Mesenchymal stem cell (in vitro differentiated cells and primary cell): ENCODE measurements at regions not wholly inside any gene's neighbourhood (a gene's known extent, or its start where the extent isn't known, plus 50 kb on each side); places are given as distances from the start of the nearest gene placed in this dataset.

Source experiments
- DNase-seq: peaks from one replicate; pipeline ENCODE4 v3.0.0-alpha.2; 2013
- H2AFZ ChIP-seq: one replicate; pipeline ENCODE4 v1.6.1; 2013; ENCODE audit warnings: low read depth, mild to moderate bottlenecking, control low read depth, inconsistent platforms, low read length, moderate library complexity
- H2AK5ac ChIP-seq: 2 replicates; pipeline ENCODE4 v1.6.1; 2013; ENCODE audit warnings: low read length, moderate library complexity, mild to moderate bottlenecking, inconsistent platforms; ENCODE audit not compliant: severe bottlenecking
- H2BK120ac ChIP-seq: one replicate; pipeline ENCODE4 v1.6.1; 2013; ENCODE audit warnings: low read depth, mild to moderate bottlenecking, inconsistent platforms, low read length, moderate library complexity
- H2BK12ac ChIP-seq, 2 experiments: one replicate each; pipeline ENCODE4 v1.6.1; 2013; ENCODE audit warnings: inconsistent platforms in 2 of 2, low read length in 2 of 2, mild to moderate bottlenecking in 2 of 2, moderate library complexity in 2 of 2, control low read depth in 1 of 2
- H2BK15ac ChIP-seq: one replicate; pipeline ENCODE4 v1.6.1; 2013; ENCODE audit warnings: mild to moderate bottlenecking, low read depth, inconsistent platforms; ENCODE audit not compliant: poor library complexity, severe bottlenecking
- H2BK5ac ChIP-seq: 2 replicates; pipeline ENCODE4 v1.6.1; 2013; ENCODE audit warnings: low read depth, mild to moderate bottlenecking, low read length, control low read depth, inconsistent platforms; ENCODE audit not compliant: poor library complexity, severe bottlenecking
- H3K14ac ChIP-seq, 2 experiments: one replicate each; pipeline ENCODE4 v1.6.1; 2013; ENCODE audit warnings: inconsistent platforms in 2 of 2, low read length in 2 of 2, control low read depth in 1 of 2, mild to moderate bottlenecking in 1 of 2, moderate library complexity in 1 of 2
- H3K18ac ChIP-seq, 2 experiments: one replicate each; pipeline ENCODE4 v1.6.1; 2013; ENCODE audit warnings: inconsistent platforms in 2 of 2, low read length in 2 of 2, control low read depth in 1 of 2, low read depth in 1 of 2, mild to moderate bottlenecking in 1 of 2
- H3K23ac ChIP-seq, 2 experiments: one replicate each; pipeline ENCODE4 v1.6.1; 2013; ENCODE audit warnings: inconsistent platforms in 2 of 2, low read length in 2 of 2, mild to moderate bottlenecking in 2 of 2, moderate library complexity in 2 of 2, control low read depth in 1 of 2
- H3K27ac ChIP-seq: 2 replicates; pipeline ENCODE4 v1.5.1; 2013; ENCODE audit warnings: mild to moderate bottlenecking, moderate library complexity, low read length, control low read depth, inconsistent platforms; ENCODE audit not compliant: poor library complexity, severe bottlenecking
- H3K27me3 ChIP-seq, 2 experiments: 2 replicates each; pipeline versions ENCODE4 v1.6.1 to v1.7.0; 2013; ENCODE audit warnings: low read length in 2 of 2, mild to moderate bottlenecking in 2 of 2, moderate library complexity in 2 of 2, control low read depth in 1 of 2, inconsistent platforms in 1 of 2; ENCODE audit not compliant: control insufficient read depth in 1 of 2, insufficient read depth in 1 of 2
- H3K36me3 ChIP-seq, 2 experiments: 2 replicates each; pipeline versions ENCODE4 v1.6.1 to v1.7.0; 2013; ENCODE audit warnings: low read length in 2 of 2, control low read depth in 1 of 2, inconsistent platforms in 1 of 2, low read depth in 1 of 2, mild to moderate bottlenecking in 1 of 2; ENCODE audit not compliant: insufficient read depth in 2 of 2, control insufficient read depth in 1 of 2
- H3K4ac ChIP-seq, 2 experiments: one replicate each; pipeline ENCODE4 v1.6.1; 2013; ENCODE audit warnings: inconsistent platforms in 2 of 2, low read length in 2 of 2, mild to moderate bottlenecking in 2 of 2, moderate library complexity in 2 of 2, control low read depth in 1 of 2, low read depth in 1 of 2
- H3K4me1 ChIP-seq: 2 replicates; pipeline ENCODE4 v1.6.1; 2013; ENCODE audit warnings: low read depth, low read length, control low read depth; ENCODE audit not compliant: control insufficient read depth, insufficient read depth
- H3K4me2 ChIP-seq: 2 replicates; pipeline ENCODE4 v1.6.1; 2013; ENCODE audit warnings: low read length, mild to moderate bottlenecking, inconsistent platforms; ENCODE audit not compliant: poor library complexity, severe bottlenecking
- H3K4me3 ChIP-seq, 2 experiments: 2 replicates each; pipeline versions ENCODE4 v1.5.1 to v1.7.0; 2013; ENCODE audit warnings: low read length in 2 of 2, mild to moderate bottlenecking in 2 of 2, control low read depth in 1 of 2, low read depth in 1 of 2; ENCODE audit not compliant: insufficient read depth in 1 of 2
- H3K79me1 ChIP-seq: replicated peaks from 2 replicates; pipeline ENCODE4 v1.6.1; 2013; ENCODE audit warnings: mild to moderate bottlenecking, control low read depth, low read length, inconsistent platforms; ENCODE audit not compliant: poor library complexity, severe bottlenecking
- H3K9ac ChIP-seq: 2 replicates; pipeline ENCODE4 v1.7.0; 2013; ENCODE audit warnings: mild to moderate bottlenecking, low read length, moderate library complexity
- H3K9me3 ChIP-seq: 2 replicates; pipeline ENCODE4 v1.7.0; 2013; ENCODE audit warnings: mild to moderate bottlenecking, low read length; ENCODE audit not compliant: control insufficient read depth
- H4K8ac ChIP-seq: one replicate; pipeline ENCODE4 v1.6.1; 2013; ENCODE audit warnings: inconsistent platforms, mild to moderate bottlenecking, low read length, moderate library complexity
- H4K91ac ChIP-seq: one replicate; pipeline ENCODE4 v1.6.1; 2013; ENCODE audit warnings: mild to moderate bottlenecking, low read length, inconsistent platforms
- WGBS: methylation state at CpG from one replicate; pipeline ENCODE4 v1.1.7; 2013; ENCODE audit warnings: mixed read lengths; 5-methylcytosine and 5-hydroxymethylcytosine counted together

DNA sequence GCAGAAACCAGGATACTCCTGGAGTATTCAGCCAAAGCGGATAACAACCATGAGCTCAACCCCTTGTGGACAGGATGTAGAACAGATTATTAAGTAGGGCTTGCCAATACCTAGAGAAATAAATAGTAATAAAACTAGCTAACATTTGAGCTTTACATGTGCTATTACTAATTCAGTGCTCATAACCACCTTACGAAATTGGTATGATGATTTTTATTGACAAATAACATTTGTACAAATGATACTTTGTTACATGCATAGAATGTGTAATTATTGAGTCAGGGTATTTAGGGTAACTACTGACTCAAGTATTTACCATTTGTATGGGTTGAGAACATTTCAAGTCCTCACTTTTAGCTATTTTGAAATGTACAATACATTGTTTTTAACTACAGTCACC lies 287.9 kb downstream of the CDC5L start:
- H3K14ac ChIP-seq, result no peak overlapping the region
- no peak overlapping the region for H3K23ac ChIP-seq
- no peaks in the 10 kb centered on the region for H3K36me3 ChIP-seq
- no peak for DNase-seq
- no peak overlapping the region for H2BK15ac ChIP-seq
- H2AFZ ChIP-seq, result no peak overlapping the region
- H4K91ac ChIP-seq, result no peak overlapping the region
- H2BK12ac ChIP-seq, result no peak overlapping the region
- no peak overlapping the region for H3K4me3 ChIP-seq
- no peaks in the 10 kb centered on the region for H3K9me3 ChIP-seq
- H3K27me3 ChIP-seq, result peaks cover 0 to 4% of the 10 kb centered on the region in 2 experiments
- no peak overlapping the region for H3K4ac ChIP-seq
- H4K8ac ChIP-seq, result no peak overlapping the region
- no peak overlapping the region for H3K9ac ChIP-seq
- H3K4me2 ChIP-seq, result no peak overlapping the region
- 100% methylated on average over 1 of the region's 2 CpGs for WGBS
- H3K27ac ChIP-seq, result no peak overlapping the region
- no peaks in the 10 kb centered on the region for H3K79me1 ChIP-seq
- H2AK5ac ChIP-seq, result no peak overlapping the region
- no peak overlapping the region for H2BK120ac ChIP-seq
- no peak overlapping the region for H3K18ac ChIP-seq
- no peak overlapping the region for H2BK5ac ChIP-seq
- peaks cover 7% of the 10 kb centered on the region for H3K4me1 ChIP-seq

DNA sequence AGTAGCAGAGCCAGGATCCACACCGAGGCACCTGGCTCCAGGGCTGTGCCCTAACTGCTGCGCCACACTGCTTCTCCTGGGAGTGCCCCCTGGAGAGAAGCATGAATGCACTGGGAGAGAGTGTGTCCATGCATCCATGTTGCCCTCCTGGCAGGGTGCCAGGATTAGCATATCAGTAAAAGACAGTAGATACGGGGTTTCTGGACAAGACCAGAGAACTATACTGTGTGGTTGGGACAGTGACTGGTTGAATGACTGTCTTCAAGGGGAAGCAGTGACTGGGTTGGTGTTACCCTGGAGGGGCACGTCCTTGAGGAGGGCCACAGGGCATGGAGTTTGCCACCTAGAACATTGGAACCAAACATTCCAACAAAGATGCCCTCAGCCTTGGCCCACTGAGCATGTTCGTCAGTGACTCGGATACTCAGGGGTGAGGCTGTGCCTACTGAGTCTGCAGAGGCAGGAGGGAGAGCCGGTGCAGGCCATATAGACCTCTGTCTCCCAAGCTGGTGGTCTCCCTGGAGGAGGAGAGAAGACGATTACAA lies 288.8 kb downstream of the CDC5L start:
- H3K27me3 ChIP-seq, result peaks cover 0 to 4% of the 10 kb centered on the region in 2 experiments
- no peak for DNase-seq
- no peak overlapping the region for H3K27ac ChIP-seq
- no peaks in the 10 kb centered on the region for H3K9me3 ChIP-seq
- H3K4me2 ChIP-seq, result no peak overlapping the region
- H3K4me1 ChIP-seq, result peaks cover 10% of the 10 kb centered on the region
- H3K18ac ChIP-seq, result no peak overlapping the region
- no peak overlapping the region for H3K23ac ChIP-seq
- H2BK15ac ChIP-seq, result no peak overlapping the region
- no peak overlapping the region for H4K8ac ChIP-seq
- WGBS, result 95% methylated on average over 7 of the region's 8 CpGs
- H4K91ac ChIP-seq, result no peak overlapping the region
- no peak overlapping the region for H2BK5ac ChIP-seq
- no peak overlapping the region for H2AK5ac ChIP-seq
- H3K9ac ChIP-seq, result no peak overlapping the region
- no peaks in the 10 kb centered on the region for H3K36me3 ChIP-seq
- H2BK12ac ChIP-seq, result no peak overlapping the region
- no peak overlapping the region for H2AFZ ChIP-seq
- H3K4ac ChIP-seq, result no peak overlapping the region
- H3K4me3 ChIP-seq, result no peak overlapping the region
- no peak overlapping the region for H2BK120ac ChIP-seq
- no peak overlapping the region for H3K14ac ChIP-seq
- H3K79me1 ChIP-seq, result no peaks in the 10 kb centered on the region

DNA sequence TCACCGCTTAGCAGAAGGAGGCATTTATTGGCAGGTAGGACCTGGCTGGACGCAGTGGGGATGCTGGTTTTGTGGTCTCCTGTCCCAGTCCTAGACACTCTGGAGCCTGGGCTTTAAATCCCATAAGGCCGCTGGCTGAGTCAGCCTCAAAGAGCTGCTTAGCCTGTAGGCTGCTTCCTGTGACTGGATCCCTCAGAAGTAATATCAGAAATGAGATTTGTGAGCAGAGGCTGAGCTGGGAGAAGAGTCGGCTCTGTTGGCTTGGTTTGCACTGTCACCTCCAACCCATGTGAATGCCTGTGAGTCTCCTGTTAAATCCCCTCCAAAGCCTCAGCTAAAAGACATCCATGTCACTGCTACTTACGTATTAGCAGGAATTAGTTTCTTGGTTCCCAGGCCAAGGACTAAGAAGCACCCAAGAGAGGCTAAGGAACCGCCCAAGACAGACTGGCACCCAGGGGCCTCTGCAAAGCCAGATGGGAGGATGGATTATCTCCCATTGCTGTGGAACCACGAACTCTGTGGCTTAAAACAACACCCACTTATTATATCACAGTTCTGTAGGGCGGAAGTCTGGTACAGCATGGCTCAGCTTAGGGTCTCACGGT lies 289.4 kb downstream of the CDC5L start:
- no peak for DNase-seq
- Histone ChIP-seq H2BK5ac (no peak overlapping the region), H2AFZ (no peak overlapping the region), H2BK120ac (no peak overlapping the region), H3K27ac (no peak overlapping the region), H2AK5ac (peak overlapping the region; percentile 5), H3K27me3 (peaks cover 0 to 8% of the 10 kb centered on the region in 2 experiments), H3K4me2 (no peak overlapping the region), H3K79me1 (no peaks in the 10 kb centered on the region), H4K8ac (no peak overlapping the region), H3K18ac (no peak overlapping the region), H3K9ac (no peak overlapping the region), H3K9me3 (no peaks in the 10 kb centered on the region), H3K4ac (no peak overlapping the region), H3K14ac (no peak overlapping the region), H4K91ac (no peak overlapping the region), H3K4me3 (no peak overlapping the region), H3K23ac (no peak overlapping the region), H2BK15ac (no peak overlapping the region), H3K4me1 (peaks cover 15% of the 10 kb centered on the region), H3K36me3 (no peaks in the 10 kb centered on the region), H2BK12ac (no peak overlapping the region)
- WGBS, result 87% methylated on average over 9 of the region's 9 CpGs

DNA sequence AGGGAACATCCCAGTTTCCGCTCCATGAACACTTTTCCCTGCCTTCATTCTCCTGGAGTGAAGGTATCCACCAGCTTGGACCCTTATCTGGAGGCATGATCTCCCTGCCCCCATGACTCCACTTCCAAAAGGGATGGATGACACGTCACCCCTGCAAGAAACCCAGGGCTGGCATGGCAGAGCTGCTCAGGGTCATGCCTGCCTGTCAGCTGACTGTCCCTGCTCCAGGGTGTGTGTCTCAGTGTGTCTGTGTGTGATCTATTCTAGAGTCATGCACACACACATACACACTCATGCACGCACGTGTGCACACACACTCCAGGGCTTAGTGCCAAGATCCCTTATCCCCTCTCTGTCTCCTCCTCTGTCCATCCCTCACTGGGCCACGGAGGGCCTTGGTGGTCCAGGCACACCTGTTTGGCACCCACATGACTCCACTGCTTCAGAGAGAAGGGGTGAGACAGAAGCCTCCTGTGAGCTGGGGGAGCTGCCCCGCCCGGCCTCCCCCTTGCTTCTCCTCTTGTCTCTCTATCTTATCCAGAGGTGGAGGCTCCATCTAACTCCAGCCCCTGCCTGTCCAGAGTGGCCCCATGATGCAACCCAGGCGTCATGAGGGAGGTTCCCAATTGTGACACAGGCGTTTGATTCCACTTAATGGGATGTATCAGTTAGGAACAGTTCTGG lies 290.9 kb downstream of the CDC5L start:
- Histone ChIP-seq H3K14ac (no peak overlapping the region), H2AFZ (no peak overlapping the region), H4K91ac (peak overlapping the region; percentile 18), H3K9me3 (no peaks in the 10 kb centered on the region), H3K4me3 (no peak overlapping the region), H3K36me3 (no peaks in the 10 kb centered on the region), H3K4ac (no peak overlapping the region), H2AK5ac (peak overlapping the region; percentile 45), H2BK120ac (no peak overlapping the region), H2BK15ac (no peak overlapping the region), H3K27ac (no peak overlapping the region), H3K23ac (no peak overlapping the region), H3K9ac (no peak overlapping the region), H3K4me2 (no peak overlapping the region), H3K18ac (no peak overlapping the region), H3K4me1 (peaks cover 15% of the 10 kb centered on the region), H3K27me3 (peaks cover 0 to 8% of the 10 kb centered on the region in 2 experiments), H2BK5ac (no peak overlapping the region), H2BK12ac (no peak overlapping the region), H3K79me1 (no peaks in the 10 kb centered on the region), H4K8ac (no peak overlapping the region)
- DNase-seq, result no peak
- 88% methylated on average over 6 of the region's 9 CpGs for WGBS
